B cell (primary cell): ENCODE measurements at regions not wholly inside any gene's neighbourhood (a gene's known extent, or its start where the extent isn't known, plus 50 kb on each side); places are given as distances from the start of the nearest gene placed in this dataset.

Experiments
- ATAC-seq: fragments of 200-7000 bp; cut with Tn5 transposase; one replicate; pipeline ENCODE4 v1.10.0; 2021; ENCODE audit warnings: low read depth, mild to moderate bottlenecking, moderate number of reproducible peaks, moderate library complexity
- CTCF ChIA-PET: fragments of 350-600 bp; sonication (Branson Sonifier 250); formaldehyde crosslinking; loops from one replicate; lab custom pipeline; 2021; ENCODE audit warnings: antibody characterized with exemption, inconsistent platforms; lab: Charles Lee
- POLR2A ChIA-PET: fragments of 350-600 bp; sonication (Branson Sonifier 250); formaldehyde crosslinking; loops from one replicate; lab custom pipeline; 2021; ENCODE audit warnings: antibody characterized with exemption; lab: Charles Lee
- DNase-seq: peaks from one replicate; pipeline ENCODE4 v3.0.0; 2013
- H2AFZ ChIP-seq: 2 replicates; pipeline ENCODE4 v1.6.1; 2012; ENCODE audit warnings: mild to moderate bottlenecking, low read depth, low read length; ENCODE audit not compliant: insufficient read depth, poor library complexity, severe bottlenecking
- H3K27ac ChIP-seq, 2 donors: 1 replicate in 1 of 2; 2 replicates in 1 of 2; pipeline ENCODE4 v1.5.1; 2012 to 2013; ENCODE audit warnings: low read length in 2 of 2, mild to moderate bottlenecking in 2 of 2, moderate library complexity in 1 of 2
- H3K27me3 ChIP-seq, 4 experiments: fragments of 200-600 bp in 1 of 4; sonication (generic) in 1 of 4; replicated peaks in 1 of 4; 1 replicate in 2 of 4; 2 replicates in 2 of 4; pipeline versions ENCODE4 v1.6.1 to v1.7.0; 2013 to 2016; ENCODE audit warnings: low read length in 3 of 4, mild to moderate bottlenecking in 2 of 4, mixed read lengths in 1 of 4, moderate library complexity in 1 of 4; ENCODE audit not compliant: insufficient read depth in 4 of 4, control insufficient read depth in 3 of 4; ENCODE audit errors: control extremely low read depth in 1 of 4
- H3K36me3 ChIP-seq, 2 experiments: replicated peaks in 1 of 2; 1 replicate in 1 of 2; 2 replicates in 1 of 2; pipeline versions ENCODE4 v1.6.1 to v1.7.1; 2013; ENCODE audit warnings: low read length in 1 of 2; ENCODE audit not compliant: insufficient read depth in 2 of 2, control insufficient read depth in 1 of 2; ENCODE audit errors: control extremely low read depth in 1 of 2, extremely low read depth in 1 of 2
- H3K4me1 ChIP-seq, 2 donors: fragments of 200-600 bp in 1 of 2; sonication (generic) in 1 of 2; 1 replicate in 1 of 2; 2 replicates in 1 of 2; pipeline versions ENCODE4 v1.5.1 to v1.6.1; 2013 to 2017; ENCODE audit warnings: low read length in 2 of 2; ENCODE audit not compliant: control insufficient read depth in 2 of 2, insufficient read depth in 2 of 2
- H3K4me2 ChIP-seq: replicated peaks from 2 replicates; pipeline ENCODE3; 2012; ENCODE audit warnings: mild to moderate bottlenecking, low read depth, low read length; ENCODE audit not compliant: poor library complexity, severe bottlenecking
- H3K4me3 ChIP-seq, 5 experiments: fragments of 200-600 bp in 1 of 5; sonication (generic) in 1 of 5; 1 replicate in 3 of 5; 2 replicates in 2 of 5; pipeline versions ENCODE4 v1.5.1 to v1.7.0; 2011 to 2016; ENCODE audit warnings: low read length in 4 of 5, mild to moderate bottlenecking in 4 of 5, low read depth in 2 of 5, control low read depth in 1 of 5, moderate library complexity in 1 of 5; ENCODE audit not compliant: insufficient read depth in 1 of 5; ENCODE audit errors: control extremely low read depth in 1 of 5, extremely low read depth in 1 of 5
- H3K79me2 ChIP-seq: fragments of 200-600 bp; sonication (generic); one replicate; pipeline ENCODE4 v1.6.0; 2016; ENCODE audit warnings: low read length; ENCODE audit not compliant: control insufficient read depth, insufficient read depth
- H3K9ac ChIP-seq: fragments of 200-600 bp; sonication (generic); 2 replicates; pipeline ENCODE4 v1.6.1; 2017; ENCODE audit warnings: mild to moderate bottlenecking, low read length, moderate library complexity
- H3K9me3 ChIP-seq, 3 donors: one replicate each; pipeline versions ENCODE4 v1.6.1 to v1.7.1; 2013; ENCODE audit warnings: low read length in 2 of 3; ENCODE audit not compliant: control insufficient read depth in 2 of 3, insufficient read depth in 1 of 3; ENCODE audit errors: control extremely low read depth in 1 of 3
- H4K20me1 ChIP-seq: 2 replicates; pipeline ENCODE4 v1.6.0; 2012; ENCODE audit warnings: mild to moderate bottlenecking, low read length; ENCODE audit not compliant: insufficient read depth, control insufficient read depth, poor library complexity, severe bottlenecking
- H3K27ac Mint-ChIP-seq: one replicate; pipeline ENCODE4 v1.8.0; 2021; ENCODE audit warnings: mixed read lengths
- H3K27me3 Mint-ChIP-seq: one replicate; pipeline ENCODE4 v1.8.0; 2021; ENCODE audit warnings: mixed read lengths
- H3K4me1 Mint-ChIP-seq: one replicate; pipeline ENCODE4 v1.8.0; 2021; ENCODE audit warnings: mixed read lengths
- H3K4me3 Mint-ChIP-seq: one replicate; pipeline ENCODE4 v1.8.0; 2021; ENCODE audit warnings: mixed read lengths
- H3K9me3 Mint-ChIP-seq: one replicate; pipeline ENCODE4 v1.8.0; 2022; ENCODE audit warnings: mixed read lengths; ENCODE audit not compliant: insufficient read depth
- CTCF ChIP-seq: fragments of 200-600 bp; IDR thresholded peaks from one replicate; pipeline ENCODE4 v1.8.0; 2022; ENCODE audit warnings: antibody characterized with exemption, mild to moderate bottlenecking
- EZH2 ChIP-seq: IDR thresholded peaks from 2 replicates; pipeline ENCODE4 v1.6.1; 2012; ENCODE audit warnings: borderline replicate concordance, low read depth, mild to moderate bottlenecking, moderate library complexity, low read length; ENCODE audit not compliant: insufficient read depth, poor library complexity, severe bottlenecking
- WGBS: methylation state at CpG from one replicate; pipeline ENCODE4 v1.1.5; 2013; ENCODE audit warnings: missing lambda C conversion rate; ENCODE audit not compliant: insufficient coverage; 5-methylcytosine and 5-hydroxymethylcytosine counted together
- intact Hi-C: fragments of 100-400 bp; cut with micrococcal nuclease; formaldehyde crosslinking; loops from one replicate; pipeline ENCODE4 v1.10.0; 2022

GRCh38 chr4:135250040-135250439 is 1048.5 kb upstream of the PABPC4L start:
- Mint-ChIP-seq H3K4me1 (no peaks in the 10 kb centered on the region), H3K27me3 (no peaks in the 10 kb centered on the region), H3K4me3 (no peak overlapping the region), H3K27ac (no peak overlapping the region), H3K9me3 (no peaks in the 10 kb centered on the region)
- intact Hi-C loops = no loop called here
- Histone ChIP-seq H3K4me3 (no peak overlapping the region), H3K4me1 (no peaks in the 10 kb centered on the region), H3K9ac (no peak overlapping the region), H4K20me1 (no peaks in the 10 kb centered on the region), H3K4me2 (no peak overlapping the region), H3K79me2 (no peaks in the 10 kb centered on the region), H3K36me3 (no peaks in the 10 kb centered on the region), H3K27ac (no peak overlapping the region), H3K9me3 (no peaks in the 10 kb centered on the region), H3K27me3 (no peaks in the 10 kb centered on the region), H2AFZ (no peak overlapping the region)
- 20% methylated on average over 1 of the region's 1 CpG for WGBS
- CTCF ChIA-PET = no interaction called here
- POLR2A ChIA-PET = no interaction called here
- TF ChIP-seq EZH2 (no peak), CTCF (no peak)
- no peak for ATAC-seq
- no peak for DNase-seq

- no peaks in the 10 kb centered on the region for H3K36me3 ChIP-seq
- H3K4me1 Mint-ChIP-seq = no peaks in the 10 kb centered on the region
- ATAC-seq = no peak
- H3K9me3 Mint-ChIP-seq = no peaks in the 10 kb centered on the region
- no peaks in the 10 kb centered on the region for H3K27me3 ChIP-seq
- TF ChIP-seq CTCF (no peak), EZH2 (no peak)
- H4K20me1 ChIP-seq = no peaks in the 10 kb centered on the region
- H3K27ac Mint-ChIP-seq = no peak overlapping the region
- CTCF ChIA-PET = no interaction called here
- H3K4me2 ChIP-seq = no peak overlapping the region
- no peak overlapping the region for H3K27ac ChIP-seq
- no peaks in the 10 kb centered on the region for H3K27me3 Mint-ChIP-seq
- no peaks in the 10 kb centered on the region for H3K79me2 ChIP-seq
- no peak overlapping the region for H3K9ac ChIP-seq
- no peak overlapping the region for H3K4me3 Mint-ChIP-seq
- intact Hi-C loops = no loop called here
- H3K4me1 ChIP-seq = no peaks in the 10 kb centered on the region
- no peak for DNase-seq
- H3K9me3 ChIP-seq = no peaks in the 10 kb centered on the region
- H3K4me3 ChIP-seq = no peak overlapping the region
- H2AFZ ChIP-seq = no peak overlapping the region
- 83% methylated on average over 3 of the region's 5 CpGs for WGBS
- POLR2A ChIA-PET = no interaction called here
Measured at GRCh38 chr4:135249024-135249423, 1047.4 kb upstream of the PABPC4L start.
